Mucosa of gallbladder (tissue), 1 donor: ENCODE measurements at regions not wholly inside any gene's neighbourhood (a gene's known extent, or its start where the extent isn't known, plus 50 kb on each side); places are given as distances from the start of the nearest gene placed in this dataset.

ENCODE experiments used
- DNase-seq: peaks from one replicate; pipeline ENCODE4 v3.0.0-alpha.2; 2020; ENCODE audit warnings: low spot score
- donor health status: DM: no; HTN: no; CAD: no.

DNA sequence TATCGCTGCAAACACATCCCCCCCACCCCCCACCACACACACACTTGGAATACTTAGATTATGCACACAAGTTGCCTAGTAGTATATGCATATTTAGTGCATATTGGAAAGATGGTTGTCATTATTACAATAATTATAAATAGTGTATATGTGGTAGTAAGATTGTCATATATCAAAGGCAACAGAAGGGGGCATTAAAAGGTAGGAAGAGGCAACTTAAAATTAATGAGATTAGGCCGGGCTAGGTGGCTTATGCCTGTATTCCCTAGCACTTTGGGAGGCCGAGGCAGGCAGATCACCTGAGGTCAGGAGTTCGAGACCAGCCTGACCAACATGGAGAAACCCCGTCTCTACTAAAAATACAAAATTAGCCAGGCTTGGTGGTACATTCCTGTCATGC is 52.1 kb downstream of the GSC start:
- no peak for DNase-seq

DNA sequence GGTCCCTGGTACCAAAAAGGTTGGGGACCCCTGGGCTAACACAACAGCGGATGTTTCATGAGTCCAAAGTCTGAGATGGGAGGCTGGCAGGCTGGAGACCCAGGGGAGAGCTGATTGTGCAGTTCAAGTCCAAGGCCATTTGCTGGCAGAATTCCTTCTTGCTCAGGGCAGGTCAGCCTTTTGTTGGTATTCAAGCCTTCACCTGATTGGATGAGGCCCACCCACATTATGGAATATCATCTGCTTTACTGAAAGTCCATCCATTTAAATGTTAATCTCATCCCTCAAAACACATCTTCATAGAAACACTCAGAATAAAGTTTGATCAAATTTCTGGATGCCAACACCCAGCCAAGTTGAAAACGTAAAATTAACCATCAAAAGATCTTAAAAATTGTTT is 52.9 kb downstream of the GSC start:
- DNase-seq, result no peak

DNA sequence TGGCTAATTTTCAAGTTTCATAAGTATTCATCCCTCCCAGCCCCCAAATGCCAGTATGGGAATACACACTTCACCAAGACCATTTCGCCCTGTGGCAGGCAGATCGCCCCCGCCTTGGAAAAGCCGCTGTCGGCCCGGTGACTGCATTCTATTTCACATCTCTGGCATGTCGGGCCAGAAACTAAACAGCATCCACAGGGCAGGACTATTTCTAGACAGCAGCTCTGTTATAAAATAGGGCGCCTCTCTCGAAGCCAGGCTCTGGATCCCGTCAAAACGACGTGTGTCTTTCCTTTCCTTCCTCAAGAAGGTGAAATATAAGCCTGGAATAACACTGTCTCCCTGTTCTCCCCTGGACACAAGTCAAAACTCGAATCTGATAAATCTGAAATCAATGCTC is 56.8 kb downstream of the GSC start:
- no peak for DNase-seq

DNA sequence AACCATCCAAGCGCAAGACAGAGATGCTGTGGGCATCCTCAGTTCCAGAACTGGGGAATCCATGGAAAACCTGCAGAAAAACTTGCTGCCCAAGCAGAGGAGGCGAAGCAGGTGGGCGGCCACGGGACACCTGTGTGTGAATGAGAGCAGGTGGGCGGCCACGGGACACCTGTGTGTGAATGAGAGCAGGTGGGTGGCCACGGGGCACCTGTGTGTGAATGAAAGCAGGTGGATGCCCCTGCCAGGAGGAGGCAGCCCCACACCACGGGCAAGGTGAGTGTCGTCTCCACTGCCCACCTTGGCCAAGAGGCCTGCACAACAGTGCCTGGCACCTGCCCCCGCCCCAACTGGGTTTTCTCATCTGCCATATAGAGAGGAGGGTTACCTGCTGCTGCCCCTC is 59.2 kb downstream of the GSC start:
- DNase-seq, result no peak

DNA sequence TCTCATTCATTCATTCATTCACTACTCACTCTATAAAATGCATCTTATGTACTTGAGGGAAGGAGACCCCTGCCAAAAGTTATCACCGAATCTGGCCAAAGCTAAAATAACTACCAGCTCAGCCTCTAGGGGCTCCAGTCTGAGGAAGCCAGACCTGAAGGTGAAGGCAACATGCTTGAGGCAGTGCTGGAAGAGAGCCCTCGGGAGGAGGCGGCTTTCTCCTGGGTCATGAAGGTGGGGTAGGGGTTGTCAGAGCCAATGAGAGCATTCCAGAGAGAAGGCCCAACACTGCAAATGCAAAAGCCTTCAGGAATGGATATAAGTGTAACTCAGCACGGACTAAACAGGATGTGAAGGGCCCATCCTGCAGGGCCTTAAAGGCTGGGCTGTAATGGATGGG is 62.4 kb downstream of the GSC start:
- DNase-seq, result no peak

DNA sequence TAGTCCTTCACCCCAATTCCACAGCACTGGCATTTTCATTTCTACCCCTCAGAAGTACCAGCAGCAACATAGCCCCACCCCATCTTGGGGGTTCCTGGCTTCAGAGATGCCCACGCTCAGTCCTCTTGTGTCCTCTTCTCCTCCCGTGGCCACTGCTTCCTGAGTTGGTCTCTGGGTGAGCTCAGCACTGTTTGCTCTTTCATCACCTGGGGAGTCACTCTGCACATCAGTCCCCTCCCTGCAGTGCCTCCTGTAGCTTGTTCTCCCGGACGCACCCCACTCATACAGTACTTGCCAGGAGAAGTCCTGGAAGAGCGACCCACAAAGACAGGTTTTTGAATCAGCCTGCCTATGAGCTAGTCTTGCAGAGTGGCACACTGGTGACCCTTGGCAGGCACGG is 63.8 kb downstream of the GSC start:
- DNase-seq, result no peak

DNA sequence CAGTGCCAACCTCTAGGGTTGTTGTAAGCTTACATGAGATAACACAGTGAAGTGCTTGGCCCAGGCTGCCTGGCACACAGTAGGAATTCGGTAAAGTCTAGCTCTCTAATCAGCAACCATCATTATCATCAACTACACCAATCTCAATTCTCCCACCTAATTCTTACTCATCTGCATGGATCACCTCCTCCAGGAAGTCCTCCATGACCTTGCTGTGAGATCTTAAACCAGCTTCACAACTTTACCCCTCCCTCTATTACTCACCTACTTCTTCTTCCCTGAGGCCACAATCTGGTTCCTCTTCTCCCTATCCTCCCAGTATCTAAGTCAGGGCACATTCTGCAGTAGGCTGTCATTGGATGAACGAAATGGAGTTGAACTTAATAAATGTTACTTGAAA is 67.3 kb downstream of the GSC start:
- no peak for DNase-seq

DNA sequence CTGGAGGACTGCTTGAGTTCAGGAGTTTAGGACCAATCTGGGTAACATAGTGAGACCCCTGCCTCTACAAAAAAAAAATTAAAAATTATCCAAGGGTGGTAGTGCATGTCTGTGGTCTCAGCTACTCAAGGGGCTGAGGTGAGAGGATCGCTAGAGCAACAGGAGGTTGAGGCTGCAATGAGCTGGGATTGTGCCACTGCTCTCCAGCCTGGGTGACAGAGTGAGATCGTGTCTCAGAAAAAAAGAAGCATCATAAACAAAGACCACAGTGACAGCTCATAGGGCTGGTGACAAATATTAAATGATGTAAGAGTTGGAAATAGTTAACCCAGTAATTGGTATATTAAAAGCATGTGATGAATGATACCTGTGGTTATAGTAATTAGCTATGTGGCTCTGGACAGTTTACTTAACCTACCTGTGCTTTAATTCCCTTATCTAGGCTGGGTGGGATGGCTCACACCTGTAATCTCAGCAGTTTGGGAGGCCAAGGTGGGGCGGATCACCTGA is 68.0 kb downstream of the GSC start:
- no peak for DNase-seq

DNA sequence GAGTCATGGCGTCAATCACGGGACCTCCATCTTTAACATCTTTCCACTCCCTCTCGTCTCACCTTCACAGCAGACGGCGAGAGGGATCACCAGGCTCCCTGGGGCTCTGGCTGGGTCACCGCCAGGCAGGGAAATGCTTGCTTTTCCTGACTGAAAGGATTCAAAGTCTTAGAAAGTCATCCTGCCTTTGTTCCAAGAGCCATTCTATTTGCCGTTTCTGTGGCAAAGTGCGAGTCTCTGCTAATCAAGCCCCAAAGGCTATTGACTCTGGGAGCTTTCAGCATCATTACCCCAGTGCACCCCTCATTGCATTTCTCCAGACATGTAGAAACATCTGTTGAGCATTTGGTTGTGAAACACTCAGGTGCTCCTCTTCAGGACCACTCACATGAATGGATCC is 69.6 kb downstream of the GSC start:
- DNase-seq, result no peak

DNA sequence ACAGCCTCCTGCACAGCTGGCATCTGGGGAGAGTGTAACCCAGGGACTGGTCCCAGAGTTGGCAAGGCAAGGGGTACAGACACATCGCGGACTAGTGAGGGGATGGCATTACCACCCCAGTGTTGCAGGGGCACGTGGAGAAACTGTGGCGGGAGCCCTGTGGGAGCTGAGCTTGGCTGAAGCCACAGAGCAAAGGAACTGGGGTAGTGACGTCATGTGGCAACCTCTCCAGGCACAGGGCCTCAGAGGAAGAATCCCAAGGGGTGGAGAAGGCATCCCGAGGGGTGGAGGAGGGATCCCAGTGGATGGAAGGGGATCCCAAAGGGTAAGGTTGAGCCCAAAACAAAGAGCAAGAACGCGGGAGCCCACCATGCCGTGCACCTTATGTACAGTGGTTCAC is 70.1 kb downstream of the GSC start:
- no peak for DNase-seq

DNA sequence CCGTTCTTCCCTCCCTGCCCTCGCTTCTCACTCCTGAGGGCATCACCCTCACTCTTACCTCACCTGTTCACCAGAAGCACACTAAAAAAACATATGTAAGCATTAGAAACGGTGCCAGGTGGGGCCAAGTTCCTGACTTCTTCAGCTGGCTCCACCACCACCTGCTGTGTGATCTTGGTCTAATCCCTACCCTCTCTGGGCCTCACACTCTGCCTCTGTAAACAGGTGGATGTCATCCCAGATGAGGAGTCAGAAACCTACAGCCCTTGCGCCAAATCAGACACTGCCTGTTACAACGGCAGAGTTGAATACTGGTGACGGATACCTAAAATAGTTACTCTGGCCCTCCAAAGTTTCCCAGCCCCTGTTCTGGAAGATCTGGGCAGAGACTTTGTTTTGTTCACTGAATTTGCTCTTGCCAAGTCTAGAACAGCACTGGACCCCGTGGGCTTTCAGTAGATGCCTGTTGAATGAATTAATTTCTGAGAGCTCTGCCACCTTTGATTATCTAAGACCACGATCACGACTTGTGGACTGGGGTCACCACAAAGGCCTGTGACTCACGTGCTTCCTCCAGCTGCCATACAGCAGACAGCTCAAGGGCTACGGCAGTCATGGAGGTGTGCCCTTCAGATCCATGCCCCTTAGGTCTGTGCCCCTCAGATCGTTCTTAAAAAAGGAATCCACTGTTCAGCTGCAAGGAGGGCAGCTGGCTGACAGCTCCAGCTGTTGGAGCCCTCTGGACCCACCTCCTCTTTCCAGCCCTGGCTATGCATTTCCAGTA is 71.9 kb downstream of the GSC start:
- DNase-seq, result no peak

DNA sequence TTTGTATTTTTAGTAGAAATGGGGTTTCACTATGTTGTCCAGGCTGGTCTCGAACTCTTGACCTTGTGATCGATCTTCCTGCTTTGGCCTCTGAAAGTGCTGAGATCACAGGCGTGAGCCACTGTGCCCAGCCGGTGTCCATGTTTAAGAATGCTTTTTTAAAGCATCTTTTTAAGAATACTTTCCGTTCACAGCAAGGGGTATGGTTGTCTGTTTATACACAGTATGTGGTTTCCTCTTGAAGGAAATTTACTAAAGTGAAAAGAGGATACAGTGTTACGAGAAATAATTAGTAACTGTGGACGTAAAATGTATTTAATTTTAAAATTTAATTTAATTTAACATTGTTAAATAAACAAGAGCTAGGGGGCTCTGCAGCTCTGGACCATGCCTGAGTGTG is 73.4 kb downstream of the GSC start:
- DNase-seq, result no peak

DNA sequence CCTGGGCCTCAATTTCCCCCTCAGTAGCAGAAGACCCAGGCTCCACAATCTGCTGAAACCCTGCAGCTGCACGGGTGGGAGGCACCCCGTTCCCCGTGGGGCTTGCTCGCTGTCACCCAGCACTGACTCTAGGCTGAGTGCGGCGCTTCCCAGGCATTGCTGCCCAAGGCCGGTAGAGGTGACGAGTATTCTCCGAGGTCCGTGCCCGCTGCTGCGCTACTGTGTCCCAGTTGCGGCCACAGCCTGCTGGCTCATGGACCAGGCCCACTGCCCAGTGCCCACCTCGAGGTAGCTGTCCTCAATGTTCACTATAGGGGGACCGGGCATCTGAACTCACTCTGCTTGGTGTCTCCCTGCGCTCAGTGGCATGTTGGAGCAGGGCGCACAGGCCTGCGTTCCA is 74.7 kb downstream of the GSC start:
- no peak for DNase-seq

DNA sequence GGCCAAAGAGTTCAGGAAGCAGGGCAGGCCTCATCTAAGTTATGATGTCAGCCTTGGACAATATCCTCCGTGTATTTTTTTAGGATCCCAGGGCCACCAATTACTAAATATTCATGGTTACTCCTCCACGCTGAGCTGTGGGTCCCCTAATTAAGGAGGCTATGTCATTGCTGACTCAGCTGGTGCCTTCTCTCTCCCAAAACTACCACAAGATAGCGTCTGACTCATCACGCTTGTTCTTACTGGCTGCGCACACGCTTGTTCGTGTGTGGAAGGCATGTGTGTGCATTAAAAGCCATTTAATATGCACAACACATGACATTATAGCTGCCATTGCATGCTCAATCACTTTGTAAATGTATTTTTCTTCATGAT is 78.3 kb downstream of the GSC start:
- no peak for DNase-seq

DNA sequence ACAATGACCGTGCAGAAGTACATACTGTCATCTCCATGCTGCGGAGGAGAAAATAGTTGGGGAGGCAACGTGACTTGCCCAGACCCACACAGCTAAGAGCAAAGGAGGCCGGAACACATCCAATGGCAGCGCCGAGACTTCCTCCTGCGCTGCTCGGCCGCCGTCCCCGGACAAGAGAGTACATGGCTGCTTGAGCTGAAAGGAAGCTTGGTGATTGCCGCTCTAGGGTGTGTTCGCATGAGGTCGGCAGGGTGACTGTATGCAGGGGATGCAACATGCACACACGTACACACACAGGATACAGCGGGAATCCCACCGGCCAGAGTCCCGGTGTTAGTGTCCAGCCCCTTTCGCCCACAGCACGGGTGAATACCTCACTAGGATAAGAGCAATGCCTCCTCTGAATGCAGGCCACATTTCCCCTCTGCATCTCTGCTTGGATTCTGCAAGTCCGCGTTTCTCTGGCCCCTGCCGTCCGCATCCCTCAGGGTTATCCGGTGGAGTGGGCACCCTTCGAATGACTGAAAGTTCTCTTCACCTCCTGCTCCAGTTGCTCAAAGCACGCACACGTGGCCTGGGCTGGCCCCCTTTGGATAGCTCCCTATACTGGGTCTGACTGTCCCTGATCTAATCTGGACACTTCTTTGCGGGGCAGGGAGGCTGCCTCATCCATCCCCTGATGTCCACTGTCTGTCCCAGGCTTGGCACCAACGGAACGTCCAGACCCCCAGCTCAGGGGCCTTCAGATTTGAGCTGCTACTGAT is 78.8 kb downstream of the GSC start:
- no peak for DNase-seq

DNA sequence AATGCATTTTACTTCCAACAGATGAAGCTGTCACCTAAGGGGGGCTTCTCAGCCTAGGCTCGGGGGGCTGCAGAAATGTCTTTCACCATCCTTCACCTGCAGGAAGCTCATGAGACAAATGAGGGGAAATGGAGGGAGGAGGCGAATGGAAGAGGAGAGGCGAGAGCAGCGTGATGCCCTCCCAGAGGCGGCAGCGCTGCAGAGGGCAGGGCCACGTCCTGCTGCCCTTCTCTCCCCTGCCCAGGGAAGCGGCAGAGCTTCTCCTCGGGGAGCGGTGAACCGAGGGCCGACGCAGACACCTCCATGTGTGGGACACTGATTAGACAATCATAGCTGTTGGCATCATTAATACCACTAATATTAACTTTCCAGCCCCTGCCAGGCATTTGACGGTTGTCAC is 78.3 kb downstream of the SERPINA3 start:
- DNase-seq, result no peak

DNA sequence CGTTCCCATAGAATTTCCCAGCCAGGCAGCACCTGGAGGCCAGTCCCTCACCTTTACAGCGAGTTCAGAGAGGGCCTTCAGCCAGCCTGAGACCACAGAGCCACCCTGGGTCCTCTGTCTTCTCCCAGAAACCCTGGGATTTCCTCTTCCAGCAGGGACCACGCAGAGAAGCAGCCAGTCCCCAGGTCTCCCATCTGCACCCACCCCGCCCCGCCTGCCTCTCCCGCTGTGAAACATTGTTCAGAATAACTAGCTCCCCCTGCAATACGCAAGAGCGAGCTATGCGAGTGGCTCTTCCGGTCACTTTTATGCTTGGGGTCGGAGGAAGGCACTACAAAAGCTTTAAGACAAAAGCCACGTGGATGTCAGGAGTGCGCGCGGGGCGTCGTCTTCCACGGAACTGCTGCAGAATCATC is 77.8 kb downstream of the SERPINA3 start:
- no peak for DNase-seq

DNA sequence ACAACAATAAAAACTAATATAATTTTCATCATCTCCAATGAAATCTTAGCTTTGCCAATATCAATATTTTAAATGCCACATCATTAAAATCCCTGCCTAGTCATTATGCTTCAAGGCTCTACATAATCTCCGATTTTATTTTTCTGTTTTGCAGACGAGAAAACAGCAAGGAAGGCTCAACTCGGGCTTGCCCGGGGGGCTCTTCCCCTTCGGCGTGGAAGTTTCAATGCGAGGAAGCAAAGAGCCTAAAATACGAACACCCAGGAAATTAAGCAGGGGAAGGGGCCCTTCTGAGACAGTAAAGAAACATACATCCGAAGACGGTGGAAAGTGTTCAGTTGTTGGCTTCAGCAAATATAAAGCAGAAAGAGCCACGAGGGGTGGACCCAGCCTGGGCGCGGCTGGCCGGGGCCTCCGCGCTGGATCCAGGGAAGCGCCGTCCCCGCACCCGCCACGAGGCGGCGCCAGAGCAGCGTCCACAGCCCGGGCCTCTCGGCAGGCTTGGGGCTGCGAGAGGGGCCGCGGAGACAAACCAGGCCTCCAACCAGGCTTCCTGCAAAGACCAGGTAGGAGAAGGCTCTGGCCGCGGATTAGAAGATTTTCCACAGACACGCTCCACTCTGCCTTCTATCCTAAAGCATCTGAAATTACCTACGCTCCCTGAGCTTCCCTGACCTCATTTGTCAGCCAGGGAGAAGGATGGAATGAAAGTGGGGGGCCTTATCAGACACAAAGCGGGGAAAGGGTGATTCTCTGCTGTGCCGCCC is 77.2 kb downstream of the SERPINA3 start:
- peak; percentile 57 for DNase-seq

DNA sequence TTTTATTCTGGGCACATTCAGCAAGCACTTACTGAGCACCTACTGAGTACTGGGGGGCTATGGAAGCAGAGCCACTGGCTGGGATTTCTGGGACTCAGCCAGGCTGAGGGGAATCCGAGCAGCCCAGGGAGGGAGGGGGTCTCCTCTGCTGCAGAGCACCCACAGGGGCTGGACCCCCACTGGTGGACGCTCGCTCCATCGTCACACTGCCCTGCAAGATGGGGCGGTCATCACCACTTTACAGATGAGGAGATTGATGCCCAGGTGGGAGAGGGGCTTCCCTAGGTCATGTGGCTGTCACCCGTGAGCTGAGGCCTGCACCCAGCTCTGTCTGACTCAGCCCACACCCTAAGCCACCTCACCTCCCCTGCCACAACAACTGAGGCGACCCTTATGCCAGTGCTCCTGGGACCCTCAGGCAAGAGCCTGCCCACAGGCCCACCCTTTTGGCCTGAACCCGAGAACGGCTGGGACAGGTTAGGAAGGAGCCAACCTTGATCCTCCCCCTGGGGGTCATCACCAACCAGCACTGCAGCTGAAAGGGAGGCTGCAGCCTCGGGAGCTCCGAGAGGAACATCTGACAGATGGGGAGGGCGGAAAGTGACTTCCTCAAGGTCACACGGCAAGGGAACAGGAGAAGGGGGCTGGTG is 74.4 kb downstream of the SERPINA3 start:
- DNase-seq, result no peak

DNA sequence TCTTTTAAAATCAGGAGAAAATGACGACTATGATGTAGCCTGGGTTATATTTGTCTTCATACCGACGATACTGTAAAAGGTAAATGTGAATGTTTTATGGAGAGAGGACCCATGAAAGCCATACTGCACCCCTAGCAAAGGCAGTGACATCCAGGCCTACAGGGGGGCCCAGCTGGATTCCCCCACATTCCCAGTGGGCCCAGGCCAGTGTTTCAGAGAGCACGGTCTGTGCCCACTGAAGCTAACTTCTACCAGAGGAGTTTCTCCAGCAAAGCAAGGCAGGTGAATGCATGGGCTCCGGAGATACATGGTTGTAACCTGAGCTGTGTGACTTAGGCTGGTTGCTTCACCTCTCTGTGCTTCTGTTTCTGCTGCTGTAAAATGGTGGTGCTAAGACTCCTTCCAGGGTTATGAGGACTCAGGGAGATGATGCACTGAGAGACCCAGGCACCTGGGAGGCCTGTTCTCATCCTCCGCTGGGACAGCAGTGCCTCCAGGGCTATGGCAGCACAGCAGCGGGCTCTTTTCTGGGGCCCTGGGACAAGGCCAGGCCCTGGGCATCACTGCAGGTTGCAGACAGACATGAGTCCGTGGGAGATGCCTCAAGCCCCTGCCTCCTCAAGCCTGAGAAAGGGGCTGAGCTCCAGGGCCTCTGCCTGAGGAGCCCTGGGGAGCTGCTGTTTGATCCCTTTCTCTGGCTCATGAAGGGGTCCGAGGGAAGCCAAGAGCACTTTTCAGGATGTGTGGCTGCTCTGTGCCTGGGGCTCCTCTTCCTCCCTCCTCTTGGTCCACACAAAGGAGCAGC is 73.7 kb downstream of the SERPINA3 start:
- DNase-seq, result no peak

DNA sequence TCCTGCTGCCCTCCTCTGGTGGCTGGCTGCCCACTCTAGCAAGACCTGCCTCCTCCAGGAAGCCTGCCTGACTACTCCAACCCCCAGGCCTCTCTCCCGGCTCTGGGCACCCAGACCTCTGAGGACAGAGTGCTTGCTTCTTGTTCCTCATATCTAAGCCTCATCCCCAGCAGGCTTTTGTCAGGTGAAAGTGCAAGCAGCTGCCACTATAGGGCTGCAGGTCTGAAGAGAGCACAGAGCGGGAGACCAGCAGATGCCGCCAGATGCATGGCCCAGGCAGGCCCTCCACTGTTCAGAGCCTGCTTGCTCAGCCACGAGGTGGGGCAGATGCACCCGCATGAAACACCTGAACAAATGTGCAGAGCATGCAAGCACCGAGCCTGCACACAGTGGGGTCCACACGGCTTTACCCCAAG is 73.0 kb downstream of the SERPINA3 start:
- no peak for DNase-seq
